CD4-positive, CD25-positive, alpha-beta regulatory T cell (primary cell): ENCODE measurements at regions not wholly inside any gene's neighbourhood (a gene's known extent, or its start where the extent isn't known, plus 50 kb on each side); places are given as distances from the start of the nearest gene placed in this dataset.

Experiments used
- ATAC-seq, 2 donors: fragments of 150-1000 bp; cut with Tn5 transposase; one replicate each; pipeline ENCODE4 v1.10.0; 2021; ENCODE audit warnings: low read depth in 2 of 2, moderate number of reproducible peaks in 2 of 2, moderate library complexity in 1 of 2
- DNase-seq, 3 donors: peaks; one replicate each; pipeline versions ENCODE4 v3.0.0 to v3.0.0-alpha.2; 2012 to 2022; ENCODE audit warnings: mixed read lengths in 1 of 3
- H3K27ac ChIP-seq: one replicate; pipeline ENCODE4 v1.7.0; 2013; ENCODE audit warnings: mild to moderate bottlenecking, low read length; ENCODE audit not compliant: insufficient read depth, poor library complexity, severe bottlenecking
- H3K27me3 ChIP-seq: one replicate; pipeline ENCODE4 v1.7.0; 2013; ENCODE audit warnings: low read length; ENCODE audit not compliant: control insufficient read depth, insufficient read depth
- H3K36me3 ChIP-seq: one replicate; pipeline ENCODE4 v1.7.0; 2013; ENCODE audit warnings: mild to moderate bottlenecking, low read length, moderate library complexity; ENCODE audit not compliant: control insufficient read depth, insufficient read depth
- H3K4me1 ChIP-seq: 2 replicates; pipeline ENCODE4 v1.7.0; 2013; ENCODE audit warnings: mild to moderate bottlenecking, low read length; ENCODE audit not compliant: insufficient read depth, control insufficient read depth, poor library complexity, severe bottlenecking
- H3K4me3 ChIP-seq: one replicate; pipeline ENCODE4 v1.7.0; 2013; ENCODE audit warnings: low read depth, mild to moderate bottlenecking, low read length, moderate library complexity
- H3K9me3 ChIP-seq, 2 experiments: 1 replicate in 1 of 2; 2 replicates in 1 of 2; pipeline ENCODE4 v1.7.0; 2013; ENCODE audit warnings: low read length in 2 of 2, mild to moderate bottlenecking in 1 of 2, moderate library complexity in 1 of 2; ENCODE audit not compliant: control insufficient read depth in 2 of 2
- H3K27ac Mint-ChIP-seq, 3 donors: one replicate each; pipeline ENCODE4 v1.8.0; 2020 to 2022; ENCODE audit warnings: mild to moderate bottlenecking in 3 of 3, mixed read lengths in 3 of 3, moderate library complexity in 2 of 3
- H3K27me3 Mint-ChIP-seq: one replicate; pipeline ENCODE4 v1.8.0; 2022; ENCODE audit warnings: mild to moderate bottlenecking, mixed read lengths
- H3K36me3 Mint-ChIP-seq: one replicate; pipeline ENCODE4 v1.8.0; 2020; ENCODE audit warnings: mixed read lengths
- H3K4me1 Mint-ChIP-seq, 4 donors: one replicate each; pipeline ENCODE4 v1.8.0; 2020 to 2022; ENCODE audit warnings: mixed read lengths in 4 of 4, mild to moderate bottlenecking in 1 of 4
- H3K4me3 Mint-ChIP-seq, 4 donors: one replicate each; pipeline ENCODE4 v1.8.0; 2020 to 2022; ENCODE audit warnings: mild to moderate bottlenecking in 4 of 4, mixed read lengths in 4 of 4, moderate library complexity in 3 of 4
- H3K9me3 Mint-ChIP-seq, 7 donors: one replicate each; pipeline ENCODE4 v1.8.0; 2020 to 2022; ENCODE audit warnings: mixed read lengths in 7 of 7, mild to moderate bottlenecking in 3 of 7, moderate library complexity in 2 of 7

GRCh38 chr2:180307096-180307495 lies 300.0 kb upstream of the CWC22 start:
- Histone ChIP-seq H3K9me3 (no peaks in the 10 kb centered on the region), H3K27ac (no peak overlapping the region), H3K4me1 (no peaks in the 10 kb centered on the region), H3K27me3 (no peaks in the 10 kb centered on the region), H3K4me3 (no peak overlapping the region), H3K36me3 (no peaks in the 10 kb centered on the region)
- no peak for DNase-seq
- Mint-ChIP-seq H3K27me3 (no peaks in the 10 kb centered on the region), H3K27ac (no peak overlapping the region), H3K4me1 (no peaks in the 10 kb centered on the region), H3K36me3 (no peaks in the 10 kb centered on the region), H3K4me3 (no peak overlapping the region), H3K9me3 (peaks cover 0 to 7% (median 0%) of the 10 kb centered on the region in 7 donors)
- ATAC-seq = no peak

DNA sequence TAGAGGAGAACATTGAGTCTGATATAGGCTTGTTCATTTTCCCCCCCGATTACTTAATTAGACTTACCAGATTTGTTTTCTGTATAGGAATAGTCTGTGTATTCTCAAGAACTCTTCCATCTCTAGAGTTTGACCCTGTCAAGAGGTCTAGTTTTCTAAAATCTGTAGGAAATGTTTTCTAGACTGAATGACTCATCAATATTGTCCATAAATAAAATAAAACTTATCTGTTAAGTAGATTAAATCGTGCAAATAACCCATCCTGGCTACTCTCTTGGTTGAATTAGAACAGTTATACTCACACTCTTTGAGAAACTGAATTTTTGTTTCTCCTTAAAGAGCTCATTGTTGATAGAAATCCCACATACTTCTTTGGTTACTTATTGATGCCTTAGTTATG lies 299.2 kb upstream of the CWC22 start:
- no peaks in the 10 kb centered on the region for H3K4me1 ChIP-seq
- no peak for DNase-seq
- H3K4me1 Mint-ChIP-seq = no peaks in the 10 kb centered on the region
- no peak overlapping the region for H3K4me3 Mint-ChIP-seq
- H3K9me3 Mint-ChIP-seq = peaks cover 0 to 11% (median 1%) of the 10 kb centered on the region in 7 donors
- H3K9me3 ChIP-seq = no peaks in the 10 kb centered on the region
- H3K36me3 Mint-ChIP-seq = no peaks in the 10 kb centered on the region
- no peak for ATAC-seq
- no peaks in the 10 kb centered on the region for H3K27me3 Mint-ChIP-seq
- no peak overlapping the region for H3K27ac ChIP-seq
- no peaks in the 10 kb centered on the region for H3K27me3 ChIP-seq
- H3K4me3 ChIP-seq = no peak overlapping the region
- no peak overlapping the region for H3K27ac Mint-ChIP-seq
- no peaks in the 10 kb centered on the region for H3K36me3 ChIP-seq

DNA sequence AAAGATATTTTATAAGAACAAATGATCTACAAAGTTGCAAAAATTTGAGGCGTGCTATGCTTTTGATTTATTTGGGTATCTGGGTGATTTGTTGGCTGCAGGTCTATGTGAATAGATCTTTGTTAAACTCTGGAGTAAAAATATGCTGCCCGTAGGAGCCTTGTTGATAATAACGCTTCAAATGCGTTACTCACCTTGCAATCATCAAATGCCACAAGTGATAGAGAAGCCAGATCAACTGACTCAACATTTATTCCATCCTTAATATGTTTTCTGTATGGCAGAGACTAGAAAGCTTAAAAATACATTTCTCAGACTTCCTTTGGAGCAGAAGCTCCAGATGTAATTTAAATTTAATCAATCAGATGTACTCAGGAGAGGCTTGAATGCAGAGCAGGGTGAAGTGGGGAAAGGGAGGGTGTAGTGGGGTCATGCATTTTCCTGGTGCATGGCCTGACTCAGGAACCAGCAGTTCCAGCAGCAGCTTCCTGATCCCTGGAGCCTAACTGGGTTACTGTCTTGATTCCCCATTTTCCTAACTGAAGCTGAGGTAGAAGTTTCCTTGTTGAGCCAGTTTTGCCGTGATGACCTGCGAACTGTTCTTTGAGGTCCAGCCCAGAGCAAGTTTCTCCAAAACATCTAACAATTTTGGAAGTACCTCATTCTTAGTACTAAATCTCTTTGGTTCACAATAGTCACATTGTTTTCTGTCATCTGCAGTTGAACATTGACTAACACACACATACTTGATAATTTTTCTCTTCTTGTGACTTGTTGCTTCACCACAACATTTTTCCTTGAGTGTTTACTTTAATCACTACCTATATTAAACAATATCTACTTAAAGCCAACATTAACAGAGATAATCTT lies 284.7 kb upstream of the CWC22 start:
- Histone ChIP-seq H3K4me1 (no peaks in the 10 kb centered on the region), H3K36me3 (no peaks in the 10 kb centered on the region), H3K4me3 (no peak overlapping the region), H3K27me3 (no peaks in the 10 kb centered on the region), H3K9me3 (no peaks in the 10 kb centered on the region), H3K27ac (no peak overlapping the region)
- Mint-ChIP-seq H3K27me3 (no peaks in the 10 kb centered on the region), H3K9me3 (peaks cover 0 to 4% (median 1%) of the 10 kb centered on the region in 7 donors), H3K27ac (no peak overlapping the region), H3K4me1 (no peaks in the 10 kb centered on the region), H3K4me3 (no peak overlapping the region), H3K36me3 (no peaks in the 10 kb centered on the region)
- DNase-seq (no peak), ATAC-seq (no peak)

DNA sequence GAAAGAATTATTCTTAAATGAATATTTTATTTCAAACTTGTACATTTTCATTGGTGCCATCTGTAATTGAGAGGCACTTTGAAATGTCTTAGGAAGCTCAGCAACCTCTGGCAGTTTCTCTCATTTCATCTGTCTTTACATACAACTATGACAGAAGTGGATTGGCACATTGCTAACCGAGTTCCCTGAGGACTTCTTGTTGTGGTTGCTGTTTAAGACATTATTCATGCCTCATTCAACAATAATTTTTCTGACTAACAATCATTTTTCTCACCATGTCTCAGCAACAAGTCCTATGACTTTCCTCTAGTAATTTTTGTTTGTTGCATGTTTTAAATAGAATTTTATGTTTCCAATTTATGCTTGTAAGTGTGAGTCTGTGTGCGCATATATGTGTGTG lies 284.0 kb upstream of the CWC22 start:
- Mint-ChIP-seq H3K27me3 (no peaks in the 10 kb centered on the region), H3K36me3 (no peaks in the 10 kb centered on the region), H3K4me3 (no peak overlapping the region), H3K4me1 (no peaks in the 10 kb centered on the region), H3K27ac (no peak overlapping the region), H3K9me3 (peaks cover 0 to 4% (median 1%) of the 10 kb centered on the region in 7 donors)
- DNase-seq = no peak
- no peak overlapping the region for H3K4me3 ChIP-seq
- H3K9me3 ChIP-seq = no peaks in the 10 kb centered on the region
- no peak overlapping the region for H3K27ac ChIP-seq
- ATAC-seq = no peak
- no peaks in the 10 kb centered on the region for H3K36me3 ChIP-seq
- no peaks in the 10 kb centered on the region for H3K27me3 ChIP-seq
- no peaks in the 10 kb centered on the region for H3K4me1 ChIP-seq

DNA sequence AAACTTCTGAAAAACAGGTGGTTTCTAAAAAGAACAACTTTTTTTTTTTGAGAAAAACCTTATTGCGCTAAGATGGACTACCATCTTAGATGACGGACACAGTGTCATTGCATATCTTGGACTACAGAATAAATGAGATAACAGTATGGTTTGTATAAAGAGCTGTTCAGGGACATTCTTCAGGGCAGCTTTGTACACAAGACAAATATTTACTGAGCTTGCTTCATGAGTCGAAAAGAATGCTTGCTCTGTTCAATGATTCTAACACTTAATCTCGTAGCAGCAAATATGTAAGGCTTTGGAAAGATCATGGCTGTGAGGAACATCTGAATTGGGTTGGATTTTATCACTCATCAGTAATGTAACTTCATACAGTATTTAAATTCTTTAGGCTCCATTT lies 282.5 kb upstream of the CWC22 start:
- Histone ChIP-seq H3K36me3 (no peaks in the 10 kb centered on the region), H3K27me3 (no peaks in the 10 kb centered on the region), H3K4me3 (no peak overlapping the region), H3K4me1 (no peaks in the 10 kb centered on the region), H3K27ac (no peak overlapping the region), H3K9me3 (no peaks in the 10 kb centered on the region)
- no peak overlapping the region for H3K27ac Mint-ChIP-seq
- H3K4me1 Mint-ChIP-seq = no peaks in the 10 kb centered on the region
- DNase-seq = no peak
- no peak overlapping the region for H3K4me3 Mint-ChIP-seq
- H3K27me3 Mint-ChIP-seq = no peaks in the 10 kb centered on the region
- H3K9me3 Mint-ChIP-seq = peaks cover 0 to 3% (median 1%) of the 10 kb centered on the region in 7 donors
- H3K36me3 Mint-ChIP-seq = no peaks in the 10 kb centered on the region
- no peak for ATAC-seq

- H3K27me3 Mint-ChIP-seq = no peaks in the 10 kb centered on the region
- ATAC-seq (no peak), DNase-seq (no peak)
- Histone ChIP-seq H3K36me3 (no peaks in the 10 kb centered on the region), H3K27me3 (no peaks in the 10 kb centered on the region), H3K27ac (no peak overlapping the region), H3K4me1 (no peaks in the 10 kb centered on the region), H3K9me3 (no peaks in the 10 kb centered on the region), H3K4me3 (no peak overlapping the region)
- H3K36me3 Mint-ChIP-seq = no peaks in the 10 kb centered on the region
- H3K4me1 Mint-ChIP-seq = no peaks in the 10 kb centered on the region
- H3K4me3 Mint-ChIP-seq = no peak overlapping the region
- no peak overlapping the region for H3K27ac Mint-ChIP-seq
- peaks cover 0 to 11% (median 1%) of the 10 kb centered on the region in 7 donors for H3K9me3 Mint-ChIP-seq
These were observed 272.5 kb upstream of the CWC22 start for GRCh38 chr2:180279581-180279980.

- H3K4me3 Mint-ChIP-seq = no peak overlapping the region
- H3K9me3 ChIP-seq = no peaks in the 10 kb centered on the region
- no peaks in the 10 kb centered on the region for H3K4me1 ChIP-seq
- no peak overlapping the region for H3K27ac ChIP-seq
- DNase-seq = no peak
- ATAC-seq = no peak
- no peak overlapping the region for H3K4me3 ChIP-seq
- peaks cover 0 to 21% (median 4%) of the 10 kb centered on the region in 7 donors for H3K9me3 Mint-ChIP-seq
- H3K27me3 ChIP-seq = no peaks in the 10 kb centered on the region
- H3K27ac Mint-ChIP-seq = no peak overlapping the region
- H3K27me3 Mint-ChIP-seq = peaks cover 4% of the 10 kb centered on the region
- no peaks in the 10 kb centered on the region for H3K4me1 Mint-ChIP-seq
- no peaks in the 10 kb centered on the region for H3K36me3 Mint-ChIP-seq
- no peaks in the 10 kb centered on the region for H3K36me3 ChIP-seq
These were observed 269.6 kb upstream of the CWC22 start for GRCh38 chr2:180276733-180277132.

- Histone ChIP-seq H3K36me3 (no peaks in the 10 kb centered on the region), H3K9me3 (peaks cover 0 to 3% of the 10 kb centered on the region in 2 experiments), H3K4me3 (no peak overlapping the region), H3K27ac (no peak overlapping the region), H3K4me1 (no peaks in the 10 kb centered on the region), H3K27me3 (no peaks in the 10 kb centered on the region)
- peaks cover 0 to 11% (median 0%) of the 10 kb centered on the region in 7 donors for H3K9me3 Mint-ChIP-seq
- H3K36me3 Mint-ChIP-seq = no peaks in the 10 kb centered on the region
- ATAC-seq = no peak
- no peaks in the 10 kb centered on the region for H3K27me3 Mint-ChIP-seq
- H3K4me3 Mint-ChIP-seq = no peak overlapping the region
- DNase-seq = no peak
- H3K27ac Mint-ChIP-seq = no peak overlapping the region
- H3K4me1 Mint-ChIP-seq = no peaks in the 10 kb centered on the region
These were observed 260.9 kb upstream of the CWC22 start for GRCh38 chr2:180268006-180268405.
